Endodermal cell (in vitro differentiated cells): ENCODE measurements at regions not wholly inside any gene's neighbourhood (a gene's known extent, or its start where the extent isn't known, plus 50 kb on each side); places are given as distances from the start of the nearest gene placed in this dataset.

Source experiments
- DNase-seq: peaks from one replicate; pipeline ENCODE4 v3.0.0-alpha.2; 2017
- H3K27ac ChIP-seq: 2 replicates; pipeline ENCODE4 v1.5.1; 2013; ENCODE audit warnings: mild to moderate bottlenecking, low read depth, low read length, moderate library complexity
- H3K27me3 ChIP-seq: 2 replicates; pipeline ENCODE4 v1.6.1; 2013; ENCODE audit warnings: mild to moderate bottlenecking, low read length, moderate library complexity; ENCODE audit not compliant: insufficient read depth, control insufficient read depth, poor library complexity, severe bottlenecking
- H3K36me3 ChIP-seq: 2 replicates; pipeline ENCODE4 v1.7.0; 2013; ENCODE audit warnings: mild to moderate bottlenecking, low read length, moderate library complexity; ENCODE audit not compliant: control insufficient read depth, insufficient read depth
- H3K4me1 ChIP-seq: one replicate; pipeline ENCODE4 v1.7.0; 2013; ENCODE audit warnings: low read length; ENCODE audit not compliant: control insufficient read depth, insufficient read depth
- H3K4me3 ChIP-seq: 2 replicates; pipeline ENCODE4 v1.5.1; 2013; ENCODE audit warnings: mild to moderate bottlenecking, low read length, moderate library complexity
- H3K9ac ChIP-seq: 2 replicates; pipeline ENCODE4 v1.6.1; 2013; ENCODE audit warnings: mild to moderate bottlenecking, low read length, moderate library complexity; ENCODE audit not compliant: poor library complexity, severe bottlenecking; ENCODE audit errors: extremely low read depth
- H3K9me3 ChIP-seq: 2 replicates; pipeline ENCODE4 v1.6.1; 2013; ENCODE audit warnings: mild to moderate bottlenecking, low read length, moderate library complexity; ENCODE audit not compliant: control insufficient read depth
- H3K27ac Mint-ChIP-seq: 2 replicates; pipeline ENCODE4 v1.8.0; 2020; ENCODE audit warnings: mixed read lengths
- H3K27me3 Mint-ChIP-seq: 2 replicates; pipeline ENCODE4 v1.8.0; 2021; ENCODE audit warnings: mild to moderate bottlenecking, mixed read lengths; ENCODE audit not compliant: insufficient read depth
- H3K36me3 Mint-ChIP-seq: 2 replicates; pipeline ENCODE4 v1.8.0; 2020; ENCODE audit warnings: low read depth, mixed read lengths
- H3K4me1 Mint-ChIP-seq: 2 replicates; pipeline ENCODE4 v1.8.0; 2020; ENCODE audit warnings: mixed read lengths
- H3K4me3 Mint-ChIP-seq: 2 replicates; pipeline ENCODE4 v1.8.0; 2020; ENCODE audit warnings: mild to moderate bottlenecking, moderate library complexity, mixed read lengths
- H3K9me3 Mint-ChIP-seq: 2 replicates; pipeline ENCODE4 v1.8.0; 2020; ENCODE audit warnings: mild to moderate bottlenecking, mixed read lengths
- WGBS, 2 experiments: methylation state at CpG; one replicate each; pipeline versions ENCODE4 v1.1.5 to v1.1.7; 2013; ENCODE audit warnings: missing lambda C conversion rate in 2 of 2, mixed read lengths in 1 of 2; ENCODE audit not compliant: insufficient coverage in 1 of 2, insufficient read length in 1 of 2; 5-methylcytosine and 5-hydroxymethylcytosine counted together
- TF ChIP-seq, protein P1 (sequence below): fragments of 200-600 bp; sonication (generic); conservative IDR thresholded peaks from 2 replicates; pipeline ENCODE4 v1.5.0; 2021; ENCODE audit warnings: antibody characterized with exemption, mild to moderate bottlenecking

DNA sequence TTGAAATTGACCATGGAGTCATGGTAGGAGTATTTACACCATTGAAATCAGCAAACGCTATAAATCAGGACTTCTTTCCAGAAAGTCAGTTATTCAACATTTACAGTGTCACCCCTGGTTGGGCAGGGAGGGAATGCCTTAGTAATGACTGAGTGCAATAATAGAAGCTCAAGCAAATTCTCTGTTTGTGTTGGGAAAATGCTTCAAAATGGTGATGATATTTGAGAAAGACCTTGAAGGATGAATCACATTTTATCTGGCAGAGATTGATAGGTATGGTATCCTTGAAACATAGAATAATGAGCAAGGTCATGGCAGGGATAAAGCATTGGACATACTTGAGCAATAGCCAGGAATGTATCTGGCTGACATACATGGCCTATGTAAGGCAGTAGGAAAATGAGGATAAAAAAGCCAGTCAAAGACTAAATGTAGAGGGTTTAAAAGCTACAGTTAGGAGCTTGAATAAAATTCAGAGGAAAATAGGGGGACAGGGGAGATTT, 248.7 kb downstream of the FMR1NB start:
- WGBS, 2 experiments: 100% methylated on average over 1 of the region's 1 CpG; no CpG with 5 or more reads in 1 of the 2 experiments
- H3K27ac Mint-ChIP-seq: no peak overlapping the region
- H3K9me3 Mint-ChIP-seq: peaks cover 63% of the 10 kb centered on the region
- no peak overlapping the region for H3K4me3 Mint-ChIP-seq
- H3K4me1 Mint-ChIP-seq: no peaks in the 10 kb centered on the region
- no peak overlapping the region for H3K9ac ChIP-seq
- H3K36me3 ChIP-seq: no peaks in the 10 kb centered on the region
- H3K4me3 ChIP-seq: no peak overlapping the region
- DNase-seq: no peak
- H3K27me3 Mint-ChIP-seq: no peaks in the 10 kb centered on the region
- H3K27me3 ChIP-seq: no peaks in the 10 kb centered on the region
- no peaks in the 10 kb centered on the region for H3K9me3 ChIP-seq
- H3K4me1 ChIP-seq: no peaks in the 10 kb centered on the region
- H3K27ac ChIP-seq: no peak overlapping the region
- TF ChIP-seq, protein P1, sequence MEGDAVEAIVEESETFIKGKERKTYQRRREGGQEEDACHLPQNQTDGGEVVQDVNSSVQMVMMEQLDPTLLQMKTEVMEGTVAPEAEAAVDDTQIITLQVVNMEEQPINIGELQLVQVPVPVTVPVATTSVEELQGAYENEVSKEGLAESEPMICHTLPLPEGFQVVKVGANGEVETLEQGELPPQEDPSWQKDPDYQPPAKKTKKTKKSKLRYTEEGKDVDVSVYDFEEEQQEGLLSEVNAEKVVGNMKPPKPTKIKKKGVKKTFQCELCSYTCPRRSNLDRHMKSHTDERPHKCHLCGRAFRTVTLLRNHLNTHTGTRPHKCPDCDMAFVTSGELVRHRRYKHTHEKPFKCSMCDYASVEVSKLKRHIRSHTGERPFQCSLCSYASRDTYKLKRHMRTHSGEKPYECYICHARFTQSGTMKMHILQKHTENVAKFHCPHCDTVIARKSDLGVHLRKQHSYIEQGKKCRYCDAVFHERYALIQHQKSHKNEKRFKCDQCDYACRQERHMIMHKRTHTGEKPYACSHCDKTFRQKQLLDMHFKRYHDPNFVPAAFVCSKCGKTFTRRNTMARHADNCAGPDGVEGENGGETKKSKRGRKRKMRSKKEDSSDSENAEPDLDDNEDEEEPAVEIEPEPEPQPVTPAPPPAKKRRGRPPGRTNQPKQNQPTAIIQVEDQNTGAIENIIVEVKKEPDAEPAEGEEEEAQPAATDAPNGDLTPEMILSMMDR: no peak
- no peaks in the 10 kb centered on the region for H3K36me3 Mint-ChIP-seq

DNA sequence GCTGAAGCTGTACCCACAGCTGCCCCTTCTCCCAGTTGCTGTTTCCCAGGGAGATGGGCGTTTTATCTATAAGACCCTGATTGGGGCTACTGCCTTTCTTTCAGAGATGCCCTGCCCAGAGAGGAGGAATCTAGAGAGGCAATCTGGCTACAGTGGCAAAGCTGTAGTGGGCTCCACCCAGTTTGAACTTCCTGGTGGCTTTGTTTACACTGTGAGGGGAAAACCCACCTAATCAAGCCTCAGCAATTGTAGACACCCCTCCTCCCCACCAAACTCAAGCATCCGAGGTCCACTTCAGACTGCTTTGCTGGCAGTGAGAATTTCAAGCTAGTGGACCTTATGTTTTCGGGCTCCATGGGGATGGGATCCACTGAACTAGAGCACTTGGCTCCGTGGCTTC, 240.4 kb upstream of the AFF2 start:
- Histone ChIP-seq H3K4me1 (no peaks in the 10 kb centered on the region), H3K9me3 (no peaks in the 10 kb centered on the region), H3K27ac (no peak overlapping the region), H3K36me3 (no peaks in the 10 kb centered on the region), H3K4me3 (no peak overlapping the region), H3K27me3 (no peaks in the 10 kb centered on the region), H3K9ac (no peak overlapping the region)
- Mint-ChIP-seq H3K4me3 (no peak overlapping the region), H3K4me1 (no peaks in the 10 kb centered on the region), H3K27ac (no peak overlapping the region), H3K9me3 (peaks cover 71% of the 10 kb centered on the region), H3K36me3 (peaks cover 2% of the 10 kb centered on the region), H3K27me3 (no peaks in the 10 kb centered on the region)
- no peak for DNase-seq
- TF ChIP-seq, protein P1: no peak
- 88% methylated on average over 4 of the region's 4 CpGs; no CpG with 5 or more reads in 1 of the 2 experiments for WGBS, 2 experiments

DNA sequence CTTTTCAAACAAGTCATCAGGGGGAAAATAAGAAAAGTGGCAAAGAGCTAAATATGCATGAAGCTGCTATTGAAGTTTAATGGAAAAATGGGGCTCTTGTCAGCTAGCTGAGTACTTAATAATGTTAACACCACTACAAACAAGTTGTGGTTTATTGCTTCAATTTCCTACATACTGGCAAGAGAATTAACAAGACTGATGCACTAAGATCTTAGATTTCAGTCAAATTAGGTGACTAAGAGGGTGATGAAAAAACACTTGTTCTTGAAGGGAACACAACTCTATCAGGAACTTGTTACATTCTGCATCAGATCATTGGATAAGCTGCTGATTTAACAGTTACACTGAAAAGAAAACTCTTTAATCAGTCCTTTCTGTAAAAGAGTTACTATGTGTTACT, 234.6 kb upstream of the AFF2 start:
- peaks cover 38% of the 10 kb centered on the region for H3K9me3 Mint-ChIP-seq
- H3K36me3 ChIP-seq: no peaks in the 10 kb centered on the region
- no peaks in the 10 kb centered on the region for H3K27me3 ChIP-seq
- H3K4me3 ChIP-seq: no peak overlapping the region
- H3K9me3 ChIP-seq: no peaks in the 10 kb centered on the region
- no peak overlapping the region for H3K27ac Mint-ChIP-seq
- no peaks in the 10 kb centered on the region for H3K4me1 Mint-ChIP-seq
- H3K27me3 Mint-ChIP-seq: no peaks in the 10 kb centered on the region
- H3K9ac ChIP-seq: no peak overlapping the region
- TF ChIP-seq, protein P1: no peak
- H3K4me3 Mint-ChIP-seq: no peak overlapping the region
- H3K4me1 ChIP-seq: no peaks in the 10 kb centered on the region
- no peak for DNase-seq
- H3K27ac ChIP-seq: no peak overlapping the region
- H3K36me3 Mint-ChIP-seq: no peaks in the 10 kb centered on the region
